ENCODE measurements at regions not wholly inside any gene's neighbourhood (a gene's known extent, or its start where the extent isn't known, plus 50 kb on each side); places are given as distances from the start of the nearest gene placed in this dataset.
"Not testable (repeated sequence)": the region's sequence is repeated elsewhere in the genome, so short reads cannot be mapped to it uniquely, and the experiment has no call there.

- DNase-seq (ENCODE audit: extremely low read depth in 1 of 11, low read depth in 9 of 11, low spot score in 4 of 11): not testable (repeated sequence)
Observed at GRCh38 chr10:46095943-46096342, 49.9 kb upstream of the MSMB start.

- no peak for DNase-seq (ENCODE audit: extremely low read depth in 1 of 11, low read depth in 9 of 11, low spot score in 4 of 11)
Observed at GRCh38 chr10:46096446-46096845, 50.4 kb upstream of the MSMB start.

- DNase-seq (ENCODE audit: extremely low read depth in 1 of 11, low read depth in 9 of 11, low spot score in 4 of 11): no peak
Observed at GRCh38 chr10:46096909-46097575, 51.0 kb upstream of the MSMB start.

GRCh38 chr10:46097576-46098317 is 51.7 kb upstream of the MSMB start:
- no peak for DNase-seq (ENCODE audit: extremely low read depth in 1 of 11, low read depth in 9 of 11, low spot score in 4 of 11)

GRCh38 chr10:46098386-46098785 is 52.3 kb upstream of the MSMB start:
- no peak for DNase-seq (ENCODE audit: extremely low read depth in 1 of 11, low read depth in 9 of 11, low spot score in 4 of 11)

GRCh38 chr10:46098925-46099324 is 52.9 kb upstream of the MSMB start:
- not testable (repeated sequence) for DNase-seq (ENCODE audit: extremely low read depth in 1 of 11, low read depth in 9 of 11, low spot score in 4 of 11)

GRCh38 chr10:46104071-46104585 is 58.1 kb upstream of the MSMB start:
- DNase-seq (ENCODE audit: extremely low read depth in 1 of 11, low read depth in 9 of 11, low spot score in 4 of 11): no peak

GRCh38 chr10:46105416-46105815 is 59.3 kb upstream of the MSMB start:
- not testable (repeated sequence) for DNase-seq (ENCODE audit: extremely low read depth in 1 of 11, low read depth in 9 of 11, low spot score in 4 of 11)

GRCh38 chr10:46105856-46106409 is 59.9 kb upstream of the MSMB start:
- DNase-seq (ENCODE audit: extremely low read depth in 1 of 11, low read depth in 9 of 11, low spot score in 4 of 11): peak in 1 of 11 donors; percentile 13

- peak in 10 of 11 donors; percentile 21 to 55 (median 32) for DNase-seq (ENCODE audit: extremely low read depth in 1 of 11, low read depth in 9 of 11, low spot score in 4 of 11)
Observed at GRCh38 chr10:46106410-46107255, 60.6 kb upstream of the MSMB start.

GRCh38 chr10:46108158-46108499 is 62.1 kb upstream of the MSMB start:
- not testable (repeated sequence) for DNase-seq (ENCODE audit: extremely low read depth in 1 of 11, low read depth in 9 of 11, low spot score in 4 of 11)

GRCh38 chr10:46154271-46154670 is 108.2 kb upstream of the MSMB start:
- DNase-seq (ENCODE audit: extremely low read depth in 1 of 11, low read depth in 9 of 11, low spot score in 4 of 11): not testable (repeated sequence)

GRCh38 chr10:46154683-46155082 is 108.6 kb upstream of the MSMB start:
- not testable (repeated sequence) for DNase-seq (ENCODE audit: extremely low read depth in 1 of 11, low read depth in 9 of 11, low spot score in 4 of 11)

GRCh38 chr10:46156866-46157265 is 110.8 kb upstream of the MSMB start:
- not testable (repeated sequence) for DNase-seq (ENCODE audit: extremely low read depth in 1 of 11, low read depth in 9 of 11, low spot score in 4 of 11)

- DNase-seq (ENCODE audit: extremely low read depth in 1 of 11, low read depth in 9 of 11, low spot score in 4 of 11): no peak
Observed at GRCh38 chr10:46169736-46170135, 117.1 kb upstream of the ANTXRL start.

GRCh38 chr10:46170789-46171188 is 116.0 kb upstream of the ANTXRL start:
- DNase-seq (ENCODE audit: extremely low read depth in 1 of 11, low read depth in 9 of 11, low spot score in 4 of 11): no peak

GRCh38 chr10:46171661-46172060 is 115.1 kb upstream of the ANTXRL start:
- DNase-seq (ENCODE audit: extremely low read depth in 1 of 11, low read depth in 9 of 11, low spot score in 4 of 11): no peak

- DNase-seq (ENCODE audit: extremely low read depth in 1 of 11, low read depth in 9 of 11, low spot score in 4 of 11): no peak
Observed at GRCh38 chr10:46175296-46175695, 111.5 kb upstream of the ANTXRL start.

GRCh38 chr10:46175831-46176230 is 111.0 kb upstream of the ANTXRL start:
- DNase-seq (ENCODE audit: extremely low read depth in 1 of 11, low read depth in 9 of 11, low spot score in 4 of 11): no peak
